WERI-Rb-1 (cell line): ENCODE measurements at regions not wholly inside any gene's neighbourhood (a gene's known extent, or its start where the extent isn't known, plus 50 kb on each side); places are given as distances from the start of the nearest gene placed in this dataset.

Source experiments
- DNase-seq: peaks from one replicate; pipeline ENCODE4 v3.0.0-alpha.2; 2020
- H3K27ac ChIP-seq: fragments of 250-450 bp; sonication (Bioruptor Pico); 2 replicates; pipeline ENCODE4 v1.5.1; 2020; ENCODE audit warnings: mild to moderate bottlenecking, moderate library complexity
- H3K27me3 ChIP-seq: fragments of 250-450 bp; sonication (Bioruptor Pico); 2 replicates; pipeline ENCODE4 v1.5.1; 2021; ENCODE audit warnings: mild to moderate bottlenecking, low read depth, moderate library complexity; ENCODE audit not compliant: insufficient read depth, severe bottlenecking
- H3K36me3 ChIP-seq: fragments of 250-450 bp; sonication (Bioruptor Pico); 2 replicates; pipeline ENCODE4 v1.5.1; 2020; ENCODE audit warnings: mild to moderate bottlenecking, moderate library complexity
- H3K4me3 ChIP-seq: 2 replicates; pipeline ENCODE4 v1.5.1; 2011; ENCODE audit warnings: low read depth, mild to moderate bottlenecking, control low read depth, low read length
- H3K9me3 ChIP-seq: fragments of 250-450 bp; sonication (Bioruptor Pico); 2 replicates; pipeline ENCODE4 v1.5.1; 2021; ENCODE audit warnings: mild to moderate bottlenecking, moderate library complexity; ENCODE audit not compliant: severe bottlenecking
- TF ChIP-seq, protein P1 (sequence below): IDR thresholded peaks from 2 replicates; pipeline ENCODE4 v1.5.1; 2011; ENCODE audit warnings: low read depth, mild to moderate bottlenecking, control low read depth, inconsistent platforms, low read length

- H3K4me3 ChIP-seq = no peak overlapping the region
- TF ChIP-seq, protein P1, sequence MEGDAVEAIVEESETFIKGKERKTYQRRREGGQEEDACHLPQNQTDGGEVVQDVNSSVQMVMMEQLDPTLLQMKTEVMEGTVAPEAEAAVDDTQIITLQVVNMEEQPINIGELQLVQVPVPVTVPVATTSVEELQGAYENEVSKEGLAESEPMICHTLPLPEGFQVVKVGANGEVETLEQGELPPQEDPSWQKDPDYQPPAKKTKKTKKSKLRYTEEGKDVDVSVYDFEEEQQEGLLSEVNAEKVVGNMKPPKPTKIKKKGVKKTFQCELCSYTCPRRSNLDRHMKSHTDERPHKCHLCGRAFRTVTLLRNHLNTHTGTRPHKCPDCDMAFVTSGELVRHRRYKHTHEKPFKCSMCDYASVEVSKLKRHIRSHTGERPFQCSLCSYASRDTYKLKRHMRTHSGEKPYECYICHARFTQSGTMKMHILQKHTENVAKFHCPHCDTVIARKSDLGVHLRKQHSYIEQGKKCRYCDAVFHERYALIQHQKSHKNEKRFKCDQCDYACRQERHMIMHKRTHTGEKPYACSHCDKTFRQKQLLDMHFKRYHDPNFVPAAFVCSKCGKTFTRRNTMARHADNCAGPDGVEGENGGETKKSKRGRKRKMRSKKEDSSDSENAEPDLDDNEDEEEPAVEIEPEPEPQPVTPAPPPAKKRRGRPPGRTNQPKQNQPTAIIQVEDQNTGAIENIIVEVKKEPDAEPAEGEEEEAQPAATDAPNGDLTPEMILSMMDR = no peak
- DNase-seq = no peak
- H3K9me3 ChIP-seq = peaks cover 10% of the 10 kb centered on the region
- H3K27ac ChIP-seq = no peak overlapping the region
- no peaks in the 10 kb centered on the region for H3K27me3 ChIP-seq
- no peaks in the 10 kb centered on the region for H3K36me3 ChIP-seq
Observed at GRCh38 chrX:39975101-39975925, 122.4 kb downstream of the BCOR start.

DNA sequence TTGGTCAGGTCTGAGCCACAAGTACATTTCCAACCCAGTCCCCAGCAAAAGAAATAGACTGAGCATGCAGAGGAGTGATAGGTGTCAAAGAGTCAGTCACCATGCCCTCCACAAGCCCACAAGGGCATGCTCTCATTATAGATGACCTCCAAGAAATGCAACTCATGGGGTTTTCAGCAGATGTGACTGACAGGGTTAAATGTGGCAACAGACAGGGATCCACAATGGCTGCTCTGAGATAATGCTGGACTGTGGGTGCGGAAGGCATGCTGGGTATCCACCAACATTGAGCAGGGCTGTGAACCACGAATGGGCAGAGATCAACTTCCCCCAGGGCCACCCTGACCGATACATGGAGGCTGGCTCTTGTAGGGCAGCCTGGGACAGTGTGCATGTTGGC lies 115.8 kb downstream of the BCOR start:
- no peak for DNase-seq
- Histone ChIP-seq H3K9me3 (no peaks in the 10 kb centered on the region), H3K27ac (no peak overlapping the region), H3K36me3 (no peaks in the 10 kb centered on the region), H3K27me3 (peaks cover 3% of the 10 kb centered on the region), H3K4me3 (no peak overlapping the region)
- TF ChIP-seq, protein P1 = no peak

GRCh38 chrX:39982948-39983347 lies 114.8 kb downstream of the BCOR start:
- no peak for DNase-seq
- Histone ChIP-seq H3K27ac (no peak overlapping the region), H3K4me3 (no peak overlapping the region), H3K36me3 (no peaks in the 10 kb centered on the region), H3K27me3 (peaks cover 3% of the 10 kb centered on the region), H3K9me3 (no peaks in the 10 kb centered on the region)
- TF ChIP-seq, protein P1 = no peak

DNA sequence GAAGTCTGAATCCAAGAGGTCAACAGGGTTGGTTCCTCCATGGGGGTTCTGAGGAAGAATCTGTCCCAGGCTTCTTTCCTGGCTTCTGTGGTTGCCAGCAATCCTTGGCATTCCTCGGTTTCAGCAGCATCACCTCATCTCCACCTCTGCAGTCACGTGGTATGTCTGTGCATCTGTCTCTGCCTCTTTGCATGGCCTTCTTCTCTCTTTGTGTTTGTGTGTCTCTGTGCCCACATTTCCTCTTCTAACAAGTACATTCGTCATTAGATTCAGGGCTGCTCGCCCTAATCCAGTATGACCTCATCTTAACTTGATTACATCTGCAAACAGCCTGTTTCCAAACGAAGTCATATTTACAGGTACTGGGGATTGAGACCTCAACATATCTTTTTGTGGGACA lies 114.0 kb downstream of the BCOR start:
- TF ChIP-seq, protein P1 = no peak
- no peaks in the 10 kb centered on the region for H3K9me3 ChIP-seq

GRCh38 chrX:39984191-39984956 lies 113.4 kb downstream of the BCOR start:
- Histone ChIP-seq H3K4me3 (no peak overlapping the region), H3K27me3 (peaks cover 6% of the 10 kb centered on the region), H3K9me3 (no peaks in the 10 kb centered on the region), H3K36me3 (no peaks in the 10 kb centered on the region), H3K27ac (peak overlapping the region; percentile 52)
- TF ChIP-seq, protein P1 = no peak
- DNase-seq = peak; percentile 49

More for the DNA sequence above, 114.0 kb downstream of the BCOR start:
- Histone ChIP-seq H3K4me3 (no peak overlapping the region), H3K27me3 (peaks cover 6% of the 10 kb centered on the region), H3K27ac (peak overlapping the region; percentile 52), H3K36me3 (no peaks in the 10 kb centered on the region)
- DNase-seq = no peak
